Transverse colon (tissue), 4 donors: ENCODE measurements at regions not wholly inside any gene's neighbourhood (a gene's known extent, or its start where the extent isn't known, plus 50 kb on each side); places are given as distances from the start of the nearest gene placed in this dataset.

Experiments
- DNase-seq: peaks from one replicate; pipeline ENCODE4 v3.0.0-alpha.2; 2019
- H3K27ac ChIP-seq, 4 donors: fragments of 200-600 bp; sonication (generic); 2 replicates each; pipeline ENCODE4 v1.5.1; 2016 to 2018; ENCODE audit warnings: inconsistent platforms in 4 of 4
- H3K27me3 ChIP-seq: fragments of 200-600 bp; sonication (generic); 2 replicates; pipeline ENCODE4 v1.5.1; 2017; ENCODE audit warnings: inconsistent platforms
- H3K36me3 ChIP-seq, 4 donors: fragments of 200-600 bp; sonication (generic); 2 replicates each; pipeline ENCODE4 v1.5.1; 2017 to 2019; ENCODE audit warnings: inconsistent platforms in 4 of 4
- H3K4me1 ChIP-seq, 4 donors: fragments of 200-600 bp; sonication (generic); 2 replicates each; pipeline ENCODE4 v1.5.1; 2017 to 2020; ENCODE audit warnings: inconsistent platforms in 4 of 4
- H3K4me3 ChIP-seq, 4 donors: fragments of 200-600 bp; sonication (generic); 1 replicate in 1 of 4; 2 replicates in 3 of 4; pipeline versions ENCODE4 v1.5.1 to v1.6.1; 2017 to 2019; ENCODE audit warnings: inconsistent platforms in 4 of 4
- H3K9me3 ChIP-seq, 2 donors: fragments of 200-600 bp; sonication (generic); 2 replicates each; pipeline ENCODE4 v1.5.1; 2017 to 2019; ENCODE audit warnings: inconsistent platforms in 2 of 2
- EP300 ChIP-seq: sonication (generic); formaldehyde crosslinking; IDR thresholded peaks from one replicate; pipeline ENCODE4 v1.6.1; 2017; ENCODE audit warnings: antibody characterized with exemption, low read depth
- POLR2A ChIP-seq: fragments of 450-650 bp; IDR thresholded peaks from one replicate; pipeline ENCODE4 v1.6.1; 2016; ENCODE audit warnings: antibody characterized with exemption, mild to moderate bottlenecking, moderate library complexity
- POLR2AphosphoS5 ChIP-seq, 3 donors: sonication (generic); formaldehyde crosslinking; IDR thresholded peaks; one replicate each; pipeline ENCODE4 v1.6.1; 2016; ENCODE audit warnings: antibody characterized with exemption in 3 of 3
- WGBS, 2 donors: methylation state at CpG; one replicate each; pipeline ENCODE4 v1.1.5; 2018; ENCODE audit warnings: low coverage in 1 of 2; 5-methylcytosine and 5-hydroxymethylcytosine counted together
- in situ Hi-C, 4 donors: fragments of 200-750 bp; cut with MboI; loops; one replicate each; pipeline versions ENCODE4 v1.15.0 to v1.15.1; 2017; ENCODE audit warnings: low sequenced_read_pairs in 3 of 4, low pct_ligation_motif_present in 1 of 4, low pct_unique_long_range_greater_than_20kb in 1 of 4
- intact Hi-C: fragments of 100-400 bp; cut with DNase I; formaldehyde crosslinking; loops from one replicate; pipeline ENCODE4 v1.15.1; 2023; ENCODE audit warnings: low total_unique reads
- TF ChIP-seq, protein P1 (sequence below), 5 experiments: fragments of 200-600 bp in 3 of 5; fragments of 450-650 bp in 2 of 5; sonication (generic) in 3 of 5; IDR thresholded peaks; 1 replicate in 2 of 5; 2 replicates in 3 of 5; pipeline ENCODE4 v1.5.1; 2016 to 2017; ENCODE audit warnings: antibody characterized with exemption in 5 of 5, inconsistent platforms in 3 of 5, mild to moderate bottlenecking in 2 of 5, moderate library complexity in 1 of 5

DNA sequence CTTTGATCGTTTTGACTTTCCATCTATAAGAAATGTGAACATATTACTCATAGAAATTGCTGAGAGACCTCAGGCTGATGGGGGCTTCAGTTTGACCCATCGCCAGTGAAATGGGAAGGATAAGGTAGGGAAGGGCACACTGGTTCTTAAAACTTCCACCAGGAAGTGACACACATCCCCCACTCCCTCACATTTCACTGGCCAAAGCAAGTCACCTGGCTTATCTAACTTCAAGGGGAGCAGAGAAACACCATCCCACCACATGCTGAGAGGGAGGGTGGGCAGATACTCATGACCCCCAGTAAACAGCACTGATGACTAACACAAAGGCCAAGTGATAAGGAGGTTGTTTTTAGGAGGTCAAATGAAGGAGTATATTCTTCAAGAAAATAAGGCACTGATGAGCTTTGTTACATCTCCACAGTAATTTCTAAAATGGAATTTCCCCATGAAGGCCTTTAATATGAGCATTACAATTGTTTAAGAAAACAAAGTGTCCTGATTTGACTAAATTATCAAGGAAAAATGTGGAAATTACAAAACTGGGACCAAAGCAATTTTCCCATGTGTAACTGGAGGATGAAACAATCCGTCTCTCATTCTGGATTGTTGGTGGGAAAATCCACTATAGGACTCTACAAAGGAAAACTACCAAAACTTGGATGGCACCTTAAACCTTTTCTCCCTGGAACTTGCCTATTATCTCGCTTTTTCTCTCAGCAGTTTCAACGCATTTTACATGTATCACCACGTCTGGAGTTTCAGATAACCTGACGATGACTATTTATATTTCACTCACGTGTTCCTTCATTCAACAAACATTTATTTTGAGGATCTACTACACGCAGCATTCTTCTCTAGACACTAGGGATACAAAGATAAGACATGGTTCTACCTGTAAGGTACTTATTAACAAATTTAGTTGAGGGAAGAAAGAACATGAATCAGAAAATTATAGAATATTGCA lies 91.8 kb upstream of the EEA1 start:
- no peak for DNase-seq

DNA sequence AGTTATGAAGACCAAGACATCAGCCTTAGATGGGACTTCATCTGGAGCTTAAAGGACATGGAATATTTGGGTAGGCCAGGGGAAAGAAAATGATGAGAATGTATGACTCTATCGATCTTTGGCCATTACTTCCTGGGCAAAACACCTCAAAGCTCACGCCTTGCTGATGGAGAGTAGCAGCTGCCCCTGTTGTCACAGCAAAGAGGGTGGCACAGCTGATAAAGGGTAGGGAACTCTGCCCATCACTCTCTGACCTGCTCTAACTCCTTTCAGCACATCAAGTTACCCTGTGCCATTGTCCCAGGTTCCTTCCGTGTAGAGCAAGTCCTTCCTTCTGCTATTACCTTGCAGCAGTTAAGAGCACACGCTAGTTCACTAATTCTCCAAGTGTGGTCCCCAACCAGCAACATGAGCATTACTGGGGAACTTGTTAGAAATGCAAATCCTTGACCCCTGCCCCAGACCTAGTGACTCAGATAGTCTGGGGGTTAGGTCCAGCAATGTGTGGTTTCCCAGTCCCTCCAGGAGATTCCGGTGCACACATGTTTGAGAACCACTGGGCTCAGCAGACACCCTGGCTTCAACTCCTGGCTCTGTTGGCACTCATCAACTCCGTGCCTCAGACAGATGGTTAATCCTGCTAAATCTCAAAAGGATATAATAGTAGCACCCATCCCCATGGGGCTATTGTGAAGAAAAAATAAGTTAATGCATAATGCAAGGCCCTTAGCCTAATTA lies 93.7 kb upstream of the EEA1 start:
- Histone ChIP-seq H3K9me3 (no peaks in the 10 kb centered on the region), H3K4me1 (peaks cover 0 to 40% (median 22%) of the 10 kb centered on the region in 4 donors), H3K27me3 (no peaks in the 10 kb centered on the region), H3K4me3 (no peak overlapping the region), H3K27ac (no peak overlapping the region), H3K36me3 (no peaks in the 10 kb centered on the region)
- TF ChIP-seq, protein P1, sequence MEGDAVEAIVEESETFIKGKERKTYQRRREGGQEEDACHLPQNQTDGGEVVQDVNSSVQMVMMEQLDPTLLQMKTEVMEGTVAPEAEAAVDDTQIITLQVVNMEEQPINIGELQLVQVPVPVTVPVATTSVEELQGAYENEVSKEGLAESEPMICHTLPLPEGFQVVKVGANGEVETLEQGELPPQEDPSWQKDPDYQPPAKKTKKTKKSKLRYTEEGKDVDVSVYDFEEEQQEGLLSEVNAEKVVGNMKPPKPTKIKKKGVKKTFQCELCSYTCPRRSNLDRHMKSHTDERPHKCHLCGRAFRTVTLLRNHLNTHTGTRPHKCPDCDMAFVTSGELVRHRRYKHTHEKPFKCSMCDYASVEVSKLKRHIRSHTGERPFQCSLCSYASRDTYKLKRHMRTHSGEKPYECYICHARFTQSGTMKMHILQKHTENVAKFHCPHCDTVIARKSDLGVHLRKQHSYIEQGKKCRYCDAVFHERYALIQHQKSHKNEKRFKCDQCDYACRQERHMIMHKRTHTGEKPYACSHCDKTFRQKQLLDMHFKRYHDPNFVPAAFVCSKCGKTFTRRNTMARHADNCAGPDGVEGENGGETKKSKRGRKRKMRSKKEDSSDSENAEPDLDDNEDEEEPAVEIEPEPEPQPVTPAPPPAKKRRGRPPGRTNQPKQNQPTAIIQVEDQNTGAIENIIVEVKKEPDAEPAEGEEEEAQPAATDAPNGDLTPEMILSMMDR (IDR thresholded peaks at IDR 0.05): no peak
- TF ChIP-seq EP300 (no peak), POLR2AphosphoS5 (IDR thresholded peaks at IDR 0.05) (no peak), POLR2A (no peak)
- DNase-seq: no peak
- intact Hi-C loops (no loop called here), in situ Hi-C loops (no loop called here)
- WGBS, 2 donors: 90 to 100% methylated on average over 2 to 6 of the region's 6 CpGs

More for the DNA sequence above, 91.8 kb upstream of the EEA1 start:
- no peaks in the 10 kb centered on the region for H3K9me3 ChIP-seq
- H3K27ac ChIP-seq: peak overlapping the region; percentile 78 to 86 (median 84)
- H3K36me3 ChIP-seq: no peaks in the 10 kb centered on the region
- 46 to 62% methylated on average over 9 of the region's 9 CpGs for WGBS, 2 donors
- intact Hi-C loops: no loop called here
- in situ Hi-C loops: no loop called here
- no peaks in the 10 kb centered on the region for H3K27me3 ChIP-seq
- H3K4me3 ChIP-seq: no peak overlapping the region
- peaks cover 0 to 49% (median 28%) of the 10 kb centered on the region in 4 donors for H3K4me1 ChIP-seq
- no peak for TF ChIP-seq POLR2AphosphoS5 (IDR thresholded peaks at IDR 0.05)
- TF ChIP-seq, protein P1 (IDR thresholded peaks at IDR 0.05): no peak
- TF ChIP-seq EP300: no peak
- no peak for TF ChIP-seq POLR2A

DNA sequence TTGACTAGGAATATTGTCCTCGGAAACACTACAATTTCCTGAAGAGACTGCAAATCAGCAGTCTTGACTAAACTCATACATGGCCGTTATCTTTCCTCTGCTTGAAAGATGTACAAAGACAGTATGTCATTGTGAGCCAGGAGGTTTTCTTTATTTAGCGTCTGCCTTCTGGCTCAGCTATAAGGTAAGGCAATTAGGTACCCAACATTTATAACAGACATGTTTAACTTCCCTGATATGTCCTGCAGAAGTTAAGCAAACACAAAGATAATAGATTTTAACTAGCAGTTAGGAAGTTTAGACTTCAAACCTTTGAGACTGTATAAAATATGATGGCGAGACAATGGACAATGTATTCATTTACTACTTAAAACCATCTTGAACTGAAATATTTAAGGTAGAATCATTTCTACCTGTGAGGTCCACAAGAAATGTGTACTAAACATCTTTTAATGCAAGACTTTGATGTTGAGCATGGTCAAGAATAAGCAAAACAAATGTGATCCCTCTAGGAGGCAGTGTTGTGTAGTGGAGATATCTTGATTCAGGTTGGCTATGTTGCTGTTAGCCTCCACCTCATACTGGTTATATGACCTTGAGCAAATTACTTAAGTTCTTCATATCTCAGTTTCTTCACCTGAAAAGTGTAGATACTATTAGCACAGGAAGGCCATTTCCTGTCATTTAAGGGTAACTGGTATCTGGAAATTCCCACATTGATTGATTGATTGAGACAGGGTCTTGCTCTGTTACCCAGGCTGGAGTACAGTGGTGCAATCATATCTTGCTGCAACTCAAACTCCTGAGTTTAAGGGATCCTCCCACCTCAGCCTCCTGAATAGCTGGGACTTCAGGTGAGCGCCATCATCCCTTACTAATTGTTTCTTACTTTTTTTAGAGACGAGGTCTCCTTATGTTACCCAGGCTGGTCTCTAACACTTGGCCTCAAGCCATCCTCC lies 96.3 kb upstream of the EEA1 start:
- DNase-seq: no peak
- Histone ChIP-seq H3K27me3 (no peaks in the 10 kb centered on the region), H3K9me3 (no peaks in the 10 kb centered on the region), H3K36me3 (no peaks in the 10 kb centered on the region), H3K4me1 (peaks cover 0 to 17% (median 5%) of the 10 kb centered on the region in 4 donors), H3K27ac (no peak overlapping the region), H3K4me3 (no peak overlapping the region)
- TF ChIP-seq, protein P1 (IDR thresholded peaks at IDR 0.05): peak; percentile 46 to 66 (median 50)
- no peak for TF ChIP-seq POLR2A
- TF ChIP-seq EP300: no peak
- no peak for TF ChIP-seq POLR2AphosphoS5 (IDR thresholded peaks at IDR 0.05)
- WGBS, 2 donors: 53 to 68% methylated on average over 6 of the region's 6 CpGs
- in situ Hi-C loops (no loop called here), intact Hi-C loops (no loop called here)
